Activated B cell treated with CpG ODN at 0.5 μM for 24 hours (primary cell): ENCODE measurements at regions not wholly inside any gene's neighbourhood (a gene's known extent, or its start where the extent isn't known, plus 50 kb on each side); places are given as distances from the start of the nearest gene placed in this dataset.

ENCODE experiments used
- ATAC-seq: fragments of 200-7000 bp; cut with Tn5 transposase; one replicate; pipeline ENCODE4 v1.10.0; 2021; ENCODE audit warnings: low read depth, mild to moderate bottlenecking, moderate library complexity
- CTCF ChIA-PET: fragments of 350-600 bp; sonication (Branson Sonifier 250); formaldehyde crosslinking; loops from one replicate; lab custom pipeline; 2021; ENCODE audit warnings: antibody characterized with exemption; lab: Charles Lee
- POLR2A ChIA-PET: fragments of 350-600 bp; sonication (Branson Sonifier 250); formaldehyde crosslinking; loops from one replicate; lab custom pipeline; 2021; ENCODE audit warnings: antibody characterized with exemption; lab: Charles Lee
- DNase-seq: peaks from one replicate; pipeline ENCODE4 v3.0.0; 2022
- H3K27ac Mint-ChIP-seq: one replicate; pipeline ENCODE4 v1.8.0; 2020; ENCODE audit warnings: mixed read lengths
- H3K27me3 Mint-ChIP-seq: one replicate; pipeline ENCODE4 v1.8.0; 2021; ENCODE audit warnings: mixed read lengths
- H3K36me3 Mint-ChIP-seq: one replicate; pipeline ENCODE4 v1.8.0; 2021; ENCODE audit warnings: low read depth, mixed read lengths
- H3K4me1 Mint-ChIP-seq: one replicate; pipeline ENCODE4 v1.8.0; 2021; ENCODE audit warnings: mixed read lengths
- H3K4me3 Mint-ChIP-seq: one replicate; pipeline ENCODE4 v1.8.0; 2020; ENCODE audit warnings: mild to moderate bottlenecking, mixed read lengths
- H3K9me3 Mint-ChIP-seq: one replicate; pipeline ENCODE4 v1.8.0; 2020; ENCODE audit warnings: mixed read lengths
- CTCF ChIP-seq: fragments of 200-600 bp; IDR thresholded peaks from one replicate; pipeline ENCODE4 v1.8.0; 2022; ENCODE audit warnings: antibody characterized with exemption, mild to moderate bottlenecking
- intact Hi-C: fragments of 100-400 bp; cut with micrococcal nuclease; formaldehyde crosslinking; loops from one replicate; pipeline ENCODE4 v1.15.1; 2024

GRCh38 chr3:132987396-132987795 is 50.8 kb upstream of the TMEM108 start:
- intact Hi-C loops: no loop called here
- ChIA-PET CTCF (no interaction called here), POLR2A (no interaction called here)
- Mint-ChIP-seq H3K36me3 (no peaks in the 10 kb centered on the region), H3K27me3 (peaks cover 2% of the 10 kb centered on the region), H3K27ac (no peak overlapping the region), H3K9me3 (peaks cover 3% of the 10 kb centered on the region), H3K4me1 (no peaks in the 10 kb centered on the region), H3K4me3 (no peak overlapping the region)
- DNase-seq (no peak), ATAC-seq (no peak)
- TF ChIP-seq CTCF: no peak

- DNase-seq: no peak
- POLR2A ChIA-PET: no interaction called here
These were observed 54.0 kb upstream of the TMEM108 start for GRCh38 chr3:132984181-132984580.

GRCh38 chr3:132983143-132983770 is 54.9 kb upstream of the TMEM108 start:
- intact Hi-C loops: no loop called here
- ATAC-seq: no peak
- POLR2A ChIA-PET: no interaction called here
- H3K4me1 Mint-ChIP-seq: no peaks in the 10 kb centered on the region
- DNase-seq: no peak
- CTCF ChIA-PET: interaction anchor here (0.6 kb wide), 1 partner anchor 594 kb away, joined by 3 read pairs; no protein-coding TSS in a partner anchor
- H3K36me3 Mint-ChIP-seq: no peaks in the 10 kb centered on the region
- H3K4me3 Mint-ChIP-seq: no peak overlapping the region
- TF ChIP-seq CTCF: no peak
- no peak overlapping the region for H3K27ac Mint-ChIP-seq
- H3K9me3 Mint-ChIP-seq: peaks cover 6% of the 10 kb centered on the region
- peaks cover 2% of the 10 kb centered on the region for H3K27me3 Mint-ChIP-seq

More at GRCh38 chr3:132984181-132984580, 54.0 kb upstream of the TMEM108 start:
- Mint-ChIP-seq H3K4me1 (no peaks in the 10 kb centered on the region), H3K36me3 (no peaks in the 10 kb centered on the region), H3K9me3 (peaks cover 6% of the 10 kb centered on the region), H3K4me3 (no peak overlapping the region), H3K27ac (no peak overlapping the region), H3K27me3 (peaks cover 2% of the 10 kb centered on the region)
- intact Hi-C loops: no loop called here
- CTCF ChIA-PET: no interaction called here
- ATAC-seq: no peak
- no peak for TF ChIP-seq CTCF

GRCh38 chr3:132981719-132982118 is 56.5 kb upstream of the TMEM108 start:
- Mint-ChIP-seq H3K27me3 (no peaks in the 10 kb centered on the region), H3K9me3 (peaks cover 6% of the 10 kb centered on the region), H3K4me1 (no peaks in the 10 kb centered on the region), H3K4me3 (no peak overlapping the region), H3K27ac (no peak overlapping the region), H3K36me3 (no peaks in the 10 kb centered on the region)
- ChIA-PET CTCF (no interaction called here), POLR2A (no interaction called here)
- ATAC-seq (no peak), DNase-seq (no peak)
- no peak for TF ChIP-seq CTCF
- intact Hi-C loops: no loop called here

- Mint-ChIP-seq H3K27me3 (no peaks in the 10 kb centered on the region), H3K9me3 (peaks cover 3% of the 10 kb centered on the region), H3K36me3 (no peaks in the 10 kb centered on the region), H3K4me3 (no peak overlapping the region), H3K4me1 (no peaks in the 10 kb centered on the region), H3K27ac (no peak overlapping the region)
- POLR2A ChIA-PET: no interaction called here
- ATAC-seq (no peak), DNase-seq (no peak)
- intact Hi-C loops: no loop called here
- CTCF ChIA-PET: no interaction called here
- TF ChIP-seq CTCF: no peak
These were observed 58.1 kb upstream of the TMEM108 start for GRCh38 chr3:132980102-132980501.
